HFFc6 (cell line): ENCODE measurements at regions not wholly inside any gene's neighbourhood (a gene's known extent, or its start where the extent isn't known, plus 50 kb on each side); places are given as distances from the start of the nearest gene placed in this dataset.
"Not testable (repeated sequence)": the region's sequence is repeated elsewhere in the genome, so short reads cannot be mapped to it uniquely, and the experiment has no call there.

ENCODE experiments used
- DNase-seq: peaks from one replicate; pipeline ENCODE4 v3.0.0-alpha.2; 2018
- H3K27ac Mint-ChIP-seq: 2 replicates; pipeline ENCODE4 v1.8.0; 2020; ENCODE audit warnings: mild to moderate bottlenecking, mixed read lengths
- H3K27me3 Mint-ChIP-seq: 2 replicates; pipeline ENCODE4 v1.8.0; 2021; ENCODE audit warnings: mild to moderate bottlenecking, moderate library complexity, mixed read lengths; ENCODE audit not compliant: insufficient read depth
- H3K36me3 Mint-ChIP-seq: 2 replicates; pipeline ENCODE4 v1.8.0; 2021; ENCODE audit warnings: low read depth, mixed read lengths
- H3K4me1 Mint-ChIP-seq: 2 replicates; pipeline ENCODE4 v1.8.0; 2020; ENCODE audit warnings: low read depth, mixed read lengths
- H3K4me3 Mint-ChIP-seq: 2 replicates; pipeline ENCODE4 v1.8.0; 2020; ENCODE audit warnings: mild to moderate bottlenecking, moderate library complexity, mixed read lengths
- H3K9me3 Mint-ChIP-seq: 2 replicates; pipeline ENCODE4 v1.8.0; 2020; ENCODE audit warnings: mild to moderate bottlenecking, mixed read lengths
- TF ChIP-seq, protein P1 (sequence below): fragments of 200-600 bp; sonication (generic); IDR thresholded peaks from 2 replicates; pipeline ENCODE4 v1.5.0; 2021; ENCODE audit warnings: antibody characterized with exemption, mild to moderate bottlenecking

DNA sequence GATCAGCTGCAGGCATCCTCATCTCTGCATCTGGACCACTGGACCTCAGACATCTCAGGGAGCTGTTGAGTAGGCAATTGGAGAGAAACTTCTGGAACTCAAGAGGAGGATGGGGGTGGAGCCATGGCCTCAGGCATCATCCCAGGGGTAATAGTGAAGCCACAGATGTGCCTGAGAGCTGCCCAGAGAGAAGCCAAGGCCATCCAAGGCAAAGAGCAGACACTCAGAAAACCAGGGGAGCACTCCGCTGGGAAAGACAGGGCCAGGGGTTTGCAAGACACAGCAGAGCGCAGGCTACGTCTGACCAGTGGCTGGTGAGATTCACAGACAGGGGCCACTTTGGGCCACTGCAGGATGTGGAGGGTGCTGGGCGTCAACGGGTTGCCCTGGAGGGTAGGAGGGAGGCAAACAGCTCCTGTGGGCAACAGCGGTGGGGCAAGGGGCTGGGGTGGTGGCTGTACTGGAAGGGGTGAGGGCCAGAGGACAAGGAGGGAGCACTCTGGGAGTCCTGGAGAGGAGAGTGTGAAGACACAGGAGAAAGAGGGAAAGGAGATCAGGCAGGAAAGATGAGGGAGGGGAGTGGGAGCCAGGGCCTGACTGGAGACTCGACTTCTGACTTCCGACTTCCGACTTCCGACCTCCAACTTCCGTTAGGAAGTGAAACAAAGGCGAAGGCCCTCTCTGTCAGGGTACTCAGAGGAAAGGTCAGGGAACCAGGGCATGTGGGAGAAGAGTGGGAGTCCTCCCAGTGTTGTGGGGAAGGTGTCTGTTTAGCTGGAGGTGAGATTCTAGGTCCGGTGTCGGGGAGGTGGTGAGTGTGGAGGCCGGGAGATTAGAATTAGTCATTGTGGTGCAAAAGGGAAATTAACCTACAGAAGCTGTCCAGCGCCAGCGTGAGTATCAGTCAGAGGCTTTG, 69.7 kb upstream of the ANTXRL start:
- TF ChIP-seq, protein P1, sequence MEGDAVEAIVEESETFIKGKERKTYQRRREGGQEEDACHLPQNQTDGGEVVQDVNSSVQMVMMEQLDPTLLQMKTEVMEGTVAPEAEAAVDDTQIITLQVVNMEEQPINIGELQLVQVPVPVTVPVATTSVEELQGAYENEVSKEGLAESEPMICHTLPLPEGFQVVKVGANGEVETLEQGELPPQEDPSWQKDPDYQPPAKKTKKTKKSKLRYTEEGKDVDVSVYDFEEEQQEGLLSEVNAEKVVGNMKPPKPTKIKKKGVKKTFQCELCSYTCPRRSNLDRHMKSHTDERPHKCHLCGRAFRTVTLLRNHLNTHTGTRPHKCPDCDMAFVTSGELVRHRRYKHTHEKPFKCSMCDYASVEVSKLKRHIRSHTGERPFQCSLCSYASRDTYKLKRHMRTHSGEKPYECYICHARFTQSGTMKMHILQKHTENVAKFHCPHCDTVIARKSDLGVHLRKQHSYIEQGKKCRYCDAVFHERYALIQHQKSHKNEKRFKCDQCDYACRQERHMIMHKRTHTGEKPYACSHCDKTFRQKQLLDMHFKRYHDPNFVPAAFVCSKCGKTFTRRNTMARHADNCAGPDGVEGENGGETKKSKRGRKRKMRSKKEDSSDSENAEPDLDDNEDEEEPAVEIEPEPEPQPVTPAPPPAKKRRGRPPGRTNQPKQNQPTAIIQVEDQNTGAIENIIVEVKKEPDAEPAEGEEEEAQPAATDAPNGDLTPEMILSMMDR: no peak
- no peaks in the 10 kb centered on the region for H3K4me1 Mint-ChIP-seq
- no peak for DNase-seq
- H3K9me3 Mint-ChIP-seq: no peaks in the 10 kb centered on the region
- H3K27ac Mint-ChIP-seq: no peak overlapping the region
- no peak overlapping the region for H3K4me3 Mint-ChIP-seq
- H3K36me3 Mint-ChIP-seq: no peaks in the 10 kb centered on the region
- peaks cover 17% of the 10 kb centered on the region for H3K27me3 Mint-ChIP-seq

DNA sequence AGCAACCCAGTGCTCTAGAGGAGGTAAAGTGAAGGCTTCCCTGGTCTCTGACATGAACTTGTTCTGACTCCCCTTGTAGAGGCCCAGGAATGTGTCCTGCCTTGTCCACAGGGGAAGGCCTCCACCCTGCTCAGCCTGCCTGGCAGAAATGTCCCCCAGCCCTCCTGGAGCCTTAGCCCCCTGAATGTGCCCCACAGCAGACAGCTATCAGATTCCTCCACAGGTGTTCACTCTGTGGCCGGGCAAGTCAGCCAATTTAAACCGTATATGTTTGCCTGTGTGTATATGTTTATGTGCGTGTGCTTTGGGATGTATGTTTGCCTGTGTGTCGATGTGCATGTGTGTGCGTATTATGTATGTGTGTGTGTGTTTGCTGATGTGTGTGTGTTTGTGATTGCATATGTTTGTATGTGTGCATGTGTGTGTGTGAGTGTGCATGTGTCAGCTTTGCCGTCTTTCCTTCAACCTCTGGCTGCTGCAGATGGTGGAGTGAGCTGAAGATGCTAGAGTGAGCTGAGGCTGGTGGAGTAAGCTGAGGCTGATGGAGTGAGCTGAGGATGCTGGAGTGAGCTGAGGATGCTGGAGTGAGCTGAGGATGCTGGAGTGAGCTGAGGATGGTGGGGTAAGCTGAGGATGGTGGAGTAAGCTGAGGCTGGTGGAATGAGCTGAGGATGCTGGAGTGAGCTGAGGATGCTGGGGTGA, 68.9 kb upstream of the ANTXRL start:
- no peak for DNase-seq
- H3K27me3 Mint-ChIP-seq: peaks cover 18% of the 10 kb centered on the region
- H3K9me3 Mint-ChIP-seq: no peaks in the 10 kb centered on the region

DNA sequence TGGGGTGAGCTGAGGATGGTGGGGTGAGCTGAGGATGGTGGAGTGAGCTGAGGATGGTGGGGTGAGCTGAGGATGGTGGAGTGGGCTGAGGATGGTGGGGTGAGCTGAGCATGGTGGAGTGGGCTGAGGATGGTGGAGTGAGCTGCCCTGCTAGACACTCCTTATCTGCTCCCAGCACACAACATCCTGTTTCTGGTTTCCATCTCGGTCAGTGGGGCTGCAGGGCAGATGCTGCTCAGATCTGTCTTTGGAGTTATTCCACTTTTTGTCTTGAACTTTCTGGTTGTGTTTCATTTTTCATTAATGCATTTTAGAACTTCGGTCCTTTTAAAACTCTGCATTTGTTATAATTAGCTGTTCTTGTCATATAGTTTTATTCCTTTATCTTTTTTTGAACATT, 67.9 kb upstream of the ANTXRL start:
- H3K27ac Mint-ChIP-seq: no peak overlapping the region
- no peaks in the 10 kb centered on the region for H3K36me3 Mint-ChIP-seq
- TF ChIP-seq, protein P1: no peak
- H3K4me3 Mint-ChIP-seq: no peak overlapping the region
- peaks cover 18% of the 10 kb centered on the region for H3K27me3 Mint-ChIP-seq
- H3K9me3 Mint-ChIP-seq: no peaks in the 10 kb centered on the region
- H3K4me1 Mint-ChIP-seq: peaks cover 9% of the 10 kb centered on the region
- DNase-seq: no peak

More for the DNA sequence above, 68.9 kb upstream of the ANTXRL start:
- Mint-ChIP-seq H3K36me3 (no peaks in the 10 kb centered on the region), H3K4me1 (peaks cover 7% of the 10 kb centered on the region), H3K27ac (no peak overlapping the region), H3K4me3 (no peak overlapping the region)
- TF ChIP-seq, protein P1: no peak

DNA sequence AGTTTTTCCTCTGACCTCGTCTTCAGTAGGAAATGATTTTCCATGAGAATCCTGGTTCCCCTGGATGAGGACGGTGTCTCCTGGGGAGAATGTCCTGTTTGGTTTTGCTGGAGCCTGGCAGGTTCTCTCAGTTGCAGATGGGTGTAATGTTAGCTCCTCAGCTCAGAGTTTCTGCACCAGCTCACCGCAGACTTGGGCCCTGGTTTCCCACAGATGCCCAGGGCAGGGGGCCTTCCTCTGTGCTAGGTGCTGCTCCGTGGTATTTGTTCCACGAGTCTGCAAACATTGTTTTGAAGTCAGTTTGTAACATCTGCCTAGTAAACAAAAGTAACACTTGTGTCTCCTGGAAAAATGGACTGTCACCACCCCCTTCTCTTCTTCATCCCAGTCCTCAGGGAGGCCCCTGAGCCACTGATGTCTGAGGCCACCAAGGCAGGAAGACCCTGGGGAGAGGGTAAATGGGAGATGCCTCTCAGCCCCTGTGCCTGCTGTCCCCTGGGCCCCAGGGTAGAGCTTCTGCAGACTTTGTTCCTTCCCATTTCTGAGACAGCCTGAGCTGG, 67.3 kb upstream of the ANTXRL start:
- not testable (repeated sequence) for H3K36me3 Mint-ChIP-seq, DNase-seq, H3K27ac Mint-ChIP-seq, H3K4me1 Mint-ChIP-seq, H3K4me3 Mint-ChIP-seq, H3K9me3 Mint-ChIP-seq
- H3K27me3 Mint-ChIP-seq: peaks cover 23% of the 10 kb centered on the region

DNA sequence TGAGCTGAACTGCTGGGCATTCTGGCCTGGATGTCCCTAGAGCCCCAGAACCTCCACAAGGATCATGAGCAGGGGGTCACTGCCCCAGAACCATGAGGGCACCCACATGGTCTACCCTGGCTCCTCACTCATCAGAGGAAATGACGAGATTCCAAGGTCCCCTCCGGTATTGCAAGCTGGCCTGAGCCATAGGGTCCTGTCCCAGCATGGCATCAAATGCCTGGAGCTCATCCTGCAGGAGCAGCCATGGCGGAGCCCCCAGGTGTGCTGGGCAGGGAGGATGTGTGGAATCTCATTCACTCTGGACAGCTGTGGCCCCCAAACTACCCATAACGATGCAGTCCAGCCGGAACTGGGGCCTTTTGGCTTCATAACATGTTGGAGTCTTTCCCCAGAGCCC, 66.6 kb upstream of the ANTXRL start:
- DNase-seq: no peak
- Mint-ChIP-seq H3K36me3 (no peaks in the 10 kb centered on the region), H3K27ac (no peak overlapping the region), H3K4me3 (no peak overlapping the region), H3K27me3 (peaks cover 28% of the 10 kb centered on the region), H3K4me1 (peaks cover 9% of the 10 kb centered on the region), H3K9me3 (no peaks in the 10 kb centered on the region)
- TF ChIP-seq, protein P1: no peak
